ENCODE measurements at regions not wholly inside any gene's neighbourhood (a gene's known extent, or its start where the extent isn't known, plus 50 kb on each side); places are given as distances from the start of the nearest gene placed in this dataset.

DNA sequence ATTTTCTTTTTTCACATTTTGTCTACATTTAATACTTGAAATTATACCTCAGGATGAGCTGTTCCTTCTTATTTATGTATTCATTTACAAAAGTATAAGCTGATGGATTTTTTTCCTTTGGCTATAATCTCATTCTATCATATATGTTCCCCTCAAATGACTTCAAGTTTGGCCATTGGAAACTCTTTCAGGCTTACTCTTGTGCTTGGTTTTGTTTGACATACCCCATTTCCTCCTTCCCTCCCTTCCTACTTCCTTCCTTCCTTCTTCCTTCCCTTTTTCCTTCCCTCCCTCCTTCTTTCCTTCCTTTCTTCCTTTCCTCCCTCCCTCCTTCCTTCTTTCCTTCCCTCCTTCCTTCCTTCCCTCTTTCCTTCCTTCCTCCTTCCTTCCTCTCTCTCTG, 697.1 kb upstream of the ARPP21 start:
- Histone ChIP-seq H3K4me1 (no peaks in the 10 kb centered on the region), H3K27me3 (no peaks in the 10 kb centered on the region), H3K4me3 (ENCODE audit: low read depth, low read length) (no peak overlapping the region), H3K36me3 (no peaks in the 10 kb centered on the region), H3K9me3 (no peaks in the 10 kb centered on the region)
- no peak for DNase-seq
- TF ChIP-seq, protein P1, sequence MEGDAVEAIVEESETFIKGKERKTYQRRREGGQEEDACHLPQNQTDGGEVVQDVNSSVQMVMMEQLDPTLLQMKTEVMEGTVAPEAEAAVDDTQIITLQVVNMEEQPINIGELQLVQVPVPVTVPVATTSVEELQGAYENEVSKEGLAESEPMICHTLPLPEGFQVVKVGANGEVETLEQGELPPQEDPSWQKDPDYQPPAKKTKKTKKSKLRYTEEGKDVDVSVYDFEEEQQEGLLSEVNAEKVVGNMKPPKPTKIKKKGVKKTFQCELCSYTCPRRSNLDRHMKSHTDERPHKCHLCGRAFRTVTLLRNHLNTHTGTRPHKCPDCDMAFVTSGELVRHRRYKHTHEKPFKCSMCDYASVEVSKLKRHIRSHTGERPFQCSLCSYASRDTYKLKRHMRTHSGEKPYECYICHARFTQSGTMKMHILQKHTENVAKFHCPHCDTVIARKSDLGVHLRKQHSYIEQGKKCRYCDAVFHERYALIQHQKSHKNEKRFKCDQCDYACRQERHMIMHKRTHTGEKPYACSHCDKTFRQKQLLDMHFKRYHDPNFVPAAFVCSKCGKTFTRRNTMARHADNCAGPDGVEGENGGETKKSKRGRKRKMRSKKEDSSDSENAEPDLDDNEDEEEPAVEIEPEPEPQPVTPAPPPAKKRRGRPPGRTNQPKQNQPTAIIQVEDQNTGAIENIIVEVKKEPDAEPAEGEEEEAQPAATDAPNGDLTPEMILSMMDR (IDR thresholded peaks at IDR 0.05; ENCODE audit: low read depth, low read length), result no peak

DNA sequence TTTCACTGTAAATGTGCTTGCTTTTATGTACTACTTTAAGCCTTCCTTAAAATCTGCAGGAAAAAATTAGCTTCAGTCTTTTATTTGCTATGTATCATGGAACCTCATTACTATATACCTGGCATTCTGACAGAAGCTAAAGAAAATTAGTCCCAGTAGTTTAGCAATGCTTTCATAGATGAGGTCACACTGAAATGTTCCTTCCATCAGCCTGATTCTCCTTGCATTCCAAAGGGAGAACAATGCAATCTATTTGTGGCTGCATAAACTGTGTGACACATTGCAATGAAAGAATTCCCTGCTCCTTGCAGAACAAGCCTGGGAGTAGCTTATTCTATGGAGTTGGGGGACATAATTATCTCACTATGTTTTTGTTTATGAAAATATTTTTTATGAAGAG, 691.5 kb upstream of the ARPP21 start:
- no peak for DNase-seq
- H3K9me3 ChIP-seq, result no peaks in the 10 kb centered on the region
- no peaks in the 10 kb centered on the region for H3K27me3 ChIP-seq
- TF ChIP-seq, protein P1 (IDR thresholded peaks at IDR 0.05; ENCODE audit: low read depth, low read length), result no peak
- no peaks in the 10 kb centered on the region for H3K36me3 ChIP-seq
- no peaks in the 10 kb centered on the region for H3K4me1 ChIP-seq
- H3K4me3 ChIP-seq (ENCODE audit: low read depth, low read length), result no peak overlapping the region

DNA sequence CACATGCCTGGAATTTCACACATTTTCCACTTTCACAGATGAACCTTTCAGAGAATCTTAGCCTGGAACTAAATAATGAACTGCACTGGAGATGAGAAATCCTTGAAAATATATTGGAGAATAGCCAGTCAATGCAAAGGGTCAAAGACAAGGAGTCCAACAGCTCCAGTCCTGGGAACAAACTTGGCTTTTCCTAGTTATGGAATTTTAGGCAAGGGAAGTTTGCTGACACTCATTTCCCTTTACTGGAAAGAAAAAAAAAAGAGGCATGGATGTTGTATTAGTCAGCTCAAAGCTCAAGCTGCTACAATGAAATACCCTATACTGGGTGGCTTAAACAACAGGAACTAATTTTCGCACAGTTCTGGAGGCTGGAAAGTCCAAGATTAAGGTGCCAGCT, 690.8 kb upstream of the ARPP21 start:
- TF ChIP-seq, protein P1 (IDR thresholded peaks at IDR 0.05; ENCODE audit: low read depth, low read length), result no peak
- Histone ChIP-seq H3K4me1 (no peaks in the 10 kb centered on the region), H3K36me3 (no peaks in the 10 kb centered on the region), H3K4me3 (ENCODE audit: low read depth, low read length) (no peak overlapping the region), H3K9me3 (no peaks in the 10 kb centered on the region), H3K27me3 (no peaks in the 10 kb centered on the region)
- no peak for DNase-seq

DNA sequence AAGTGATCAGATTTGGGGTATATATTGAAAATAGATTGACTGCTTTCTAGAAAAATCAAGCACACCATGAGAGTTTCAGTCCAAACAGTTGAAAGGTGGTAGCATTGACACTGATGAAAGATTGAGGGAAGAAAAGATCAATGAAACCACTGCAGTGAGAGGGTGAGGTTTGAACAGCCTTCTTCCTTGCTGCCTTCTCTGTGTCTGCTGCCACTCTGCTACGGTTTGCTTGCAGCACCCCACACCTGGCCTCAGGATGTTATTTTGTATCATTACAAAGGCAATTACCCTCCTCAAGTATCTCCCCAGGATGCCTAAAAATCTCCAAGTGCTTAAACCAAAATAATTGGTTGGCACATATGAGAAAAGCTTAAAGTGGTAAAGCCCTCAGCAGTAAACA, 683.6 kb upstream of the ARPP21 start:
- no peak for DNase-seq
- H3K4me1 ChIP-seq, result no peaks in the 10 kb centered on the region
- H3K27me3 ChIP-seq, result no peaks in the 10 kb centered on the region
- H3K9me3 ChIP-seq, result no peaks in the 10 kb centered on the region
- TF ChIP-seq, protein P1 (IDR thresholded peaks at IDR 0.05; ENCODE audit: low read depth, low read length), result no peak
- H3K36me3 ChIP-seq, result no peaks in the 10 kb centered on the region
- H3K4me3 ChIP-seq (ENCODE audit: low read depth, low read length), result no peak overlapping the region

DNA sequence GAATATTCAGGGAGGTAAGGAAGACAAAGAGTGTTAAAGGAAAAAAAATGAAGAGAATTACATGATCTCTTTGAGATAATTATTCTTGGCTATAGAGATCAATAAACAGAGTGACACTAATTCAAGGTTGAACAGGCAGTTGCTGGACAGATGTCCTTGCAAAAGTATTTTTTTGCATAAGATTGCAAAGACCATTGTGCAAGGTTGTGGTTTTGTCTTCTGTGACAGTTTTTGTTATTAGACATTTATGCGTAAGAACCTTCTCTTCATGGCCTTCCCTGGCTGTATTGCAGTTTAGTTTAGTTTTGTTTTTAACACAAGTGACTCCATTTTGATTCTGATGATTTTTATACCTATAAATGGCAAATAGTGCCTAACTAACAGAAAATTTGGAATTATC, 682.8 kb upstream of the ARPP21 start:
- no peak overlapping the region for H3K4me3 ChIP-seq (ENCODE audit: low read depth, low read length)
- H3K36me3 ChIP-seq, result no peaks in the 10 kb centered on the region
- no peaks in the 10 kb centered on the region for H3K4me1 ChIP-seq
- DNase-seq, result no peak
- TF ChIP-seq, protein P1 (IDR thresholded peaks at IDR 0.05; ENCODE audit: low read depth, low read length), result no peak
- H3K27me3 ChIP-seq, result no peaks in the 10 kb centered on the region
- no peaks in the 10 kb centered on the region for H3K9me3 ChIP-seq

DNA sequence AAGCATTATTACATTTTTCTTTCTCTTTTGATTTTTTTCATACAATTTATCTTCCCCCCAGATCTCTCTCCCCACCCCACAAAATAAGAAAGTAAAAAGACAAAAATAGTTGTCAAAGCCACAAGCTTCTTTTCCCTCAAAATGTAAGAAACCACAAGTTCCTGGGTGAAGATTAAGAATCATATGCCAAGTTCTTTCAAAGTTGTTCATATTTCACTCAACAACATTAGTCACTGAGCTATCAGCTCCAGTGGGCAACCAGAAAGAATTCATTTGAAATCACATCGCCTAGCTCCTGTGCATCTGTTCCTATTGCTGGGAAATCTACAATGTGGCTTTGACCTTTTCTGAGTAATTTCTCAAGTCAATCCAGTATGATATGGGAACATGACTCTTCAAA, 681.6 kb upstream of the ARPP21 start:
- Histone ChIP-seq H3K27me3 (no peaks in the 10 kb centered on the region), H3K9me3 (no peaks in the 10 kb centered on the region), H3K4me1 (no peaks in the 10 kb centered on the region), H3K36me3 (no peaks in the 10 kb centered on the region), H3K4me3 (ENCODE audit: low read depth, low read length) (no peak overlapping the region)
- TF ChIP-seq, protein P1 (IDR thresholded peaks at IDR 0.05; ENCODE audit: low read depth, low read length), result no peak
- no peak for DNase-seq

All from BE2C (cell line).